ENCODE measurements at regions not wholly inside any gene's neighbourhood (a gene's known extent, or its start where the extent isn't known, plus 50 kb on each side); places are given as distances from the start of the nearest gene placed in this dataset.
A peak's percentile ranks its signal among the peaks of the same experiment; 100 is the strongest.

GRCh38 chr12:124726596-124727263, 136.9 kb downstream of the SCARB1 start:
- DNase-seq, result no peak

- DNase-seq, result no peak
These were observed 137.9 kb downstream of the SCARB1 start for GRCh38 chr12:124725597-124726237.

GRCh38 chr12:124725099-124725498, 138.6 kb downstream of the SCARB1 start:
- DNase-seq, result no peak

- no peak for DNase-seq
These were observed 140.8 kb downstream of the SCARB1 start for GRCh38 chr12:124722878-124723277.

DNA sequence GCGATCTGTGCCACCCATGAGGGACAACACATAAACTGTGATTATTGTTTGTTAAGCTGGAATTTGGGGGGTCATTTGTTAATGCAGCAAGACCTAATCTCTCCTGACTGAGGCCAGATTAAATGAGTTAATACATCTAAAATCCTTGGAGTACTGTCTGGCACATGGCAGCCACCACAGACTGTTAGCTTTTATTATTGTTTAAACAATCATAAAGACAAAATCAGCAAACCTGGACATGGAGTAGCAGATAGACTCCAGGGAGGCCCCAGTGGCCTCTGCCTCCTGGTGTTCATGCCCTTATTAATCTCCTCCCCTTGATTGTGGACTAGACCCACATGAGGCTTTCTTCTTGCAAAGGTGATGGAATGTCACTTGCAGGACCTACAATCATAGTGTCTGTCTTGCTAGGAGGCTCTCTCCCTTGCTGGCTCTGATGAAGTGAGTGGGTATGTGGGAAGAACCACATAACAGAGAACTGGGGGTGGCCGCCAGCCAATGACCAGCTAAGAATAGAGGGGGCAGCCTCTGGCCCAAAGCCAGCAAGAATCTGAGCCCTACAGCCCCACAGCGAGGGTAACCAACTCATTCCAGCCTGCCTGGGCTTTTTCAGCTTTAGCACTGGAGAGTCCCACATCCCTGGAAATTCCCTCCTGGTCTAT, 142.0 kb downstream of the SCARB1 start:
- DNase-seq, result no peak

DNA sequence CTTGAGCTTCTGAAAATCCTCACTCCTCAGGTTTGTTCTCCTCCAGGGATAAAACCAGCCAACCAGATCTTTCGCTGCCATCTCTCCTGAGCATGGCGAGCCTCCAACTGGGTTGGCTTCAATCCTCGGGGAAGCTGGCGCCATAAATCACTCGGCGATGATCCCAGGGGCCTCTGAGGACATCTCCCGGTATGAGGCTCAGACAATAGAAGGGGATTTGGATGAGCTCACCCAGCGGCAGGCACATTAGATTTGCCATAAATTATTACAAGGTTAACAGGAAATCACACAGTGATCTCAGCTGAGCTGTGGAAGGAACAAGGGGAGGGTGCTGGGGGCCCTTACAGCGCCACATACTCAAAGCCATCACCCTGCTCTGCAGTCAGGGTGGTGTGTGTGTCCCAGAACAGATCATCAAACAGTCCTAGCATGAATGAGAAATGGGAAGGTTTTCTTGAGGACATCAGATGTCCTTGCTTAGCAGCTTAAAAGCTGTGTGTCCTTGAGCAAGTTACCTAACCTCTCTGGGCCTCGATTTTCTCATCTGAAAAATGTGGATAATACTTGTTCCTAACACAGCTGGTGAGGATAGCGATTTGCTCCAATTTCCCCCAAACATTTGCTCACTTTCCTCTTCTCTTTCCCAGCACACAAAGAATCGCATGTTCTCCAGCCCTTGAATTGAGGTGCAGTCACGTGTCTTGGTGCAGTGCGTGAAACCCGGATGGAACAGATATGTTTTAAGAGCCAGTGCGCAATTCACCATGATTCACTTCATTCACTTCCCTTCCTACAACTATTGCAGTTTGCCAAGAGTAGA, 142.8 kb downstream of the SCARB1 start:
- no peak for DNase-seq

- no peak for DNase-seq
These were observed 143.5 kb downstream of the SCARB1 start for GRCh38 chr12:124720004-124720680.

DNA sequence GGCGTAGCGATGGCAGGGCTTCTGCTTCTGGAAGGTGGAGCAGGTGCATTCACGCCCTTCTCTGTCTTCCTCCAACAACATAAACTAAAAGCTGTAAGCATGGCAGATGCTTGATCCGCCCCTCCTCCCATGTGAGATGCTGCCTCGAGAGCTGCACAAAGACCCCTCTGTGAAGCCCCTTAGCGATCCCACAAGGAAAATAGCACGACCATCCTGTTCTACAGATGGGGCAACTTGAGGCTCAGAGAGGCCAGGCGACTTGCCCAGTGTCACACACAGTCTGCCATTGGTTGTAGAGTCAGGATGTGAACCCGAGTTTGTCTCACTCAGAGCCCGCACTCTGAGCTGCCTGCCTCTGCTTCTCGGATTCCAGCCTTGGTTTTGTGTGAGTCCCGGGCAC, 144.4 kb downstream of the SCARB1 start:
- DNase-seq, result no peak

- DNase-seq, result no peak
These were observed 145.2 kb downstream of the SCARB1 start for GRCh38 chr12:124718458-124718857.

- DNase-seq, result no peak
These were observed 145.6 kb downstream of the SCARB1 start for GRCh38 chr12:124718036-124718435.

- no peak for DNase-seq
These were observed 146.3 kb downstream of the SCARB1 start for GRCh38 chr12:124717318-124717717.

DNA sequence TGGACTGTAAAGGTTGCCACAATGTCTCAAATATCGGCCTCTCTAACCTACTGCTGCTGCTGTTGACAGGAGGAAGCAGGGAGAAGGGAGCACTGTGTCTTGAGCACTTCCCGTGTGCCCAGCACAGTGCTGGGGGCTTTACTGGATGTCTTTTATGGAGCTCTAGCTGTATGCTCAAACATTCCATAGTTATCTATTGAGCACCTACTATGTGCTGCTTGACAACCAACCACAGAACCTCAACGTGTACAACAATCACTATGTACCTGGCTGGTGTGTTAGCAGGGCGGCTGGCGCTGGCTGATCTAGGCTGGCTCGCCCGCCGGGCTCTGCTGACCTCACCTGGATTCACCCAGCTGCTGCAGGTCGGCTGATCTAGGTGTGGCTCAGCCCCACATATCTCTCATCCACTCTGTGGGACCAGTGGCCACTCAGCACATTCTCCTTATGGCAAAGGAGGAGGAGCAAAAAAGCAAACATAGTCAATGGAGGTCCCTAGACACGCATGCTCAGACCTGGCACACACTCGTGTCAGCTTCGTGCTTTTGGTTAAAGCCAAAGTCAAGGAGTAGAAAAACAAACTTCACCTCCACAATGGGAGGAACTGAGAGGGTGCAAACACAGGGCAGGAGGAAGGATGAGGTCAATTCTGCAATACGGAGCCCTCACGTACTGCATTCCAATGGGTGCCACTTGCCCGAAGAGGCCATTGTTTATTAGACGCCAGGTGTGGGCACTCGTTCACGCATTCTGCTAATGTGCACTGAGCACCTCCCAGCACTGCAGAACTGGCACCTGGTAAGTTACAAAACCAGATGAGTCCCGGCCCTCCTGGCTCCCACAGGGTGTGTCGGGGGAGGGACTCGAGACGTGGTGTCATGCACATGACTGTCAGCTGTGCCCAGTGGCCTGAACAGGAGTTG, 147.2 kb downstream of the SCARB1 start:
- no peak for DNase-seq

DNA sequence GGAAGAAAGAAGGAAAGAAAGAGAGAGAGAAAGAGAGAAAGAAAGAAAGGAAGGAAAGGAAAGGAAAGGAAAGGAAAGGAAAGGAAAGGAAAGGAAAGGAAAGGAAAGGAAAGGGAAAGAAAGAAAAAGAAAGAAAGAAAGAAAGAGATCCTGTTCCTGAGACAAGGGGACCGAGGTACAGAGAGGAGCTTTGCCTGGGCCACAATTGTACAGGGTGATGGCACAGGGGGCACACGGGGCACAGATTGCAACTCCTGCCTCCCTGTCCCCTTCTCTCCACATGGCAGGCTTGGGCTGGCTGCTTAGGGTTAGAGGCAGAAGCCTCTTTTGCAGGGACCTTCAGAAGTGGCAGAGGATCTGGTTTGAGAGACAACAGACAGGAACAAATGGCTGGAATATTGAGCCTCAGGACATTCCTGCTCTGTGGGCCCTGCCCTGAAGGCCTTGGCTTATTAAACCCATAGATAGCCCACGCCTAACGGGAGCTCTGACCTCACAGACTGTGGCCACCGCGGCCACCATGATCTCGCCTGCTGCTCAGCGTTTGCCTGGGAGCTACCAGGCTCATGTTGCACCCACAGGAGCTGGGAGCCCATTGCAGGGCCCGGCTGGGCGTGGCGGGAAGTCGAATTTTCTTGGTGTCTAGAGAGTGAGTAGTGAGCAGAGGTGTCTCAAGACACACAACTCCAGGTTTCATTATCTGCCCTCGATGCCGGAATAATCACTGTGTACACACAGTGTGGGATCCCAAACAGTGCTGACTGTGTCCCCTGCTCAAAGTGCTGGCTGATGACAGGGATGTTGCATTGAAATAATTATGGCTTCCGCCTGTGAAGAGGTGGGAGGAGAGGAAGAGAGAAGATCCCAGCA, 147.9 kb upstream of the NCOR2 start:
- DNase-seq, result no peak

- peak; percentile 43 to 80 for DNase-seq
These were observed 146.1 kb upstream of the NCOR2 start for GRCh38 chr12:124713436-124714082.

DNA sequence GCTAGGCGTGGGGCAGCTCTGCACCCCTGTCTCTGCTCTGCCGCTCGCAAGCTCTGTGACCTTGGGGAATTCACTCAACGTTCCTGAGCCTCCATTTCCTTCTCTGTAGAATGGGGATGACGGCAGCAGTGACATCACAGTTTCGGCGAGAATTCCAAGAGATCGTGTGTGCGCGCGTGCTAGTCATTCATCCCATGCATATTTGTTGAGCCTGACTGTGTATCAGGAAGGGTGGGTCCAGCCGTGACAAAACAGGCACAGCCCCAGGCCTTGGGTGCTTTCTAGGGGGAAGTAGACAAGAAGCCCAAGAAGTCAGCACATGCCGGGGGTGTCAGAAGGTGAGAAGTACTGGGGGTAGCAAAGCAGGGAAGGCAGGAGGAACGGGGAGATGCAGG, 145.6 kb upstream of the NCOR2 start:
- DNase-seq, result no peak

DNA sequence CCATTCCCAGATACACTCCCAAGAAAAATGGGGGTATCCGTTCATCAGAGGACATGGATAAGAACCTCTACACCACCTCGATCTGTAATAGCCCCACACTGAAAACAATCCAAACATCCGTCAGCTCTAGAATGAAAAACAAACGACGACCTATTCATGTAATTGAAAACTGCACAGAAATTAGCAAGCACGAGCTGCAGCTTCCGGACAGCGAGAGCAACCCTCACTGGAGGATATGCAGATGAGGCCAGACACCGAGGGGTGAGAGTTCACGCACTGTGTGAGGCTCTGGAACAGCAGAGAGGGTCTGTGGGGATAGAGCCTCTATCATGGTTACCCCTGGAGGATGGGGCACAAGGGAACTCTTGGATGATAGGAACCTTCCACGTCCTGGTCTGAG, 143.9 kb upstream of the NCOR2 start:
- DNase-seq, result no peak

- DNase-seq, result no peak
These were observed 142.6 kb upstream of the NCOR2 start for GRCh38 chr12:124709722-124710687.

GRCh38 chr12:124707316-124707715, 139.9 kb upstream of the NCOR2 start:
- DNase-seq, result no peak

GRCh38 chr12:124706363-124706762, 139.0 kb upstream of the NCOR2 start:
- no peak for DNase-seq
